ENCODE measurements at regions not wholly inside any gene's neighbourhood (a gene's known extent, or its start where the extent isn't known, plus 50 kb on each side); places are given as distances from the start of the nearest gene placed in this dataset.

- TF ChIP-seq, protein P1, sequence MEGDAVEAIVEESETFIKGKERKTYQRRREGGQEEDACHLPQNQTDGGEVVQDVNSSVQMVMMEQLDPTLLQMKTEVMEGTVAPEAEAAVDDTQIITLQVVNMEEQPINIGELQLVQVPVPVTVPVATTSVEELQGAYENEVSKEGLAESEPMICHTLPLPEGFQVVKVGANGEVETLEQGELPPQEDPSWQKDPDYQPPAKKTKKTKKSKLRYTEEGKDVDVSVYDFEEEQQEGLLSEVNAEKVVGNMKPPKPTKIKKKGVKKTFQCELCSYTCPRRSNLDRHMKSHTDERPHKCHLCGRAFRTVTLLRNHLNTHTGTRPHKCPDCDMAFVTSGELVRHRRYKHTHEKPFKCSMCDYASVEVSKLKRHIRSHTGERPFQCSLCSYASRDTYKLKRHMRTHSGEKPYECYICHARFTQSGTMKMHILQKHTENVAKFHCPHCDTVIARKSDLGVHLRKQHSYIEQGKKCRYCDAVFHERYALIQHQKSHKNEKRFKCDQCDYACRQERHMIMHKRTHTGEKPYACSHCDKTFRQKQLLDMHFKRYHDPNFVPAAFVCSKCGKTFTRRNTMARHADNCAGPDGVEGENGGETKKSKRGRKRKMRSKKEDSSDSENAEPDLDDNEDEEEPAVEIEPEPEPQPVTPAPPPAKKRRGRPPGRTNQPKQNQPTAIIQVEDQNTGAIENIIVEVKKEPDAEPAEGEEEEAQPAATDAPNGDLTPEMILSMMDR (conservative IDR thresholded peaks at IDR 0.05; ENCODE audit: low read length), result no peak
- TF ChIP-seq EZH2phosphoT487 (IDR thresholded peaks at IDR 0.05; ENCODE audit: borderline replicate concordance, low read depth, low read length), result no peak
Observed at GRCh38 chr2:38192976-38193375, 117.0 kb upstream of the CYP1B1 start.
